Osteoblast (primary cell): ENCODE measurements at regions not wholly inside any gene's neighbourhood (a gene's known extent, or its start where the extent isn't known, plus 50 kb on each side); places are given as distances from the start of the nearest gene placed in this dataset.

Experiments used
- DNase-seq: peaks from one replicate; pipeline ENCODE4 v3.0.0; 2011; ENCODE audit warnings: low spot score, mixed read lengths; ENCODE audit not compliant: insufficient read length; ENCODE audit errors: missing footprints
- H2AFZ ChIP-seq: 2 replicates; pipeline ENCODE4 v1.6.0; 2011; ENCODE audit warnings: mild to moderate bottlenecking, low read length
- H3K27ac ChIP-seq: 2 replicates; pipeline ENCODE4 v1.5.1; 2011; ENCODE audit warnings: mild to moderate bottlenecking, low read depth, low read length, moderate library complexity
- H3K27me3 ChIP-seq: 2 replicates; pipeline ENCODE4 v1.6.0; 2012; ENCODE audit warnings: mild to moderate bottlenecking, control low read depth, inconsistent platforms, low read length, moderate library complexity; ENCODE audit not compliant: insufficient read depth
- H3K36me3 ChIP-seq: 2 replicates; pipeline ENCODE4 v1.5.1; 2011; ENCODE audit warnings: mild to moderate bottlenecking, low read length, control low read depth, moderate library complexity; ENCODE audit not compliant: insufficient read depth
- H3K4me1 ChIP-seq: 2 replicates; pipeline ENCODE4 v1.5.1; 2011; ENCODE audit warnings: mild to moderate bottlenecking, low read length, control low read depth, moderate library complexity; ENCODE audit not compliant: insufficient read depth
- H3K4me2 ChIP-seq: 2 replicates; pipeline ENCODE4 v1.6.0; 2011; ENCODE audit warnings: mild to moderate bottlenecking, low read length; ENCODE audit not compliant: insufficient read depth
- H3K4me3 ChIP-seq: fragments of 200-600 bp; sonication (generic); 3 replicates; pipeline ENCODE4 v1.5.1; 2012; ENCODE audit warnings: mild to moderate bottlenecking, low read length, inconsistent platforms; ENCODE audit not compliant: insufficient read depth
- H3K79me2 ChIP-seq: 2 replicates; pipeline ENCODE4 v1.6.0; 2012; ENCODE audit warnings: mild to moderate bottlenecking, low read length, control low read depth, inconsistent platforms; ENCODE audit not compliant: insufficient read depth
- H3K9me3 ChIP-seq: 2 replicates; pipeline ENCODE4 v1.5.1; 2011; ENCODE audit warnings: low read depth, low read length, control low read depth
- H4K20me1 ChIP-seq: 2 replicates; pipeline ENCODE4 v1.6.0; 2012; ENCODE audit warnings: mild to moderate bottlenecking, low read length, control low read depth; ENCODE audit not compliant: insufficient read depth
- CTCF ChIP-seq: IDR thresholded peaks from 2 replicates; pipeline ENCODE4 v1.5.1; 2011; ENCODE audit warnings: mild to moderate bottlenecking, low read depth, low read length, moderate library complexity; ENCODE audit errors: extremely low read depth

DNA sequence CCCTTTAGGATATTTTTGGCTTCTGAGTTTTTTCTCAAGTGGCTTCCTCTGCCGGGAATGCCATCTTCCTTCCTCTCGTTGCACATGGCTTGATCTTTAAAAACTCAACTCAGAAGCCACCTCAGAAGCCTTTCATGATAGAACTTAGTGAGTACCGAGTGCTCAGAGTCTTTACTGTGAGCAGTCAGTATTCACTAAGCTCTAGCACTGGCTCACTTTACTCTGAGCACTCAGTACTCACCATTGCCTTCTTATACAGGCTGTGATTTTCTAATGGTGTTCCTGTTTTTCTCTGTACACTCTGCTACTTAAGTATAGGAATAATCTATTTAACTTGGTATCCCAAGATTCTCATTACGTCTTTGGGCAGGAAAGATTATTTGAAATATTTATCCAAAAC lies 116.2 kb downstream of the PFDN4 start:
- no peak overlapping the region for H3K27ac ChIP-seq
- H3K9me3 ChIP-seq, result no peaks in the 10 kb centered on the region
- H3K27me3 ChIP-seq, result no peaks in the 10 kb centered on the region
- no peaks in the 10 kb centered on the region for H3K79me2 ChIP-seq
- no peak overlapping the region for H3K4me3 ChIP-seq
- no peaks in the 10 kb centered on the region for H4K20me1 ChIP-seq
- H2AFZ ChIP-seq, result no peak overlapping the region
- no peak for DNase-seq
- H3K4me2 ChIP-seq, result no peak overlapping the region
- TF ChIP-seq CTCF, result no peak
- H3K36me3 ChIP-seq, result no peaks in the 10 kb centered on the region
- peaks cover 8% of the 10 kb centered on the region for H3K4me1 ChIP-seq

DNA sequence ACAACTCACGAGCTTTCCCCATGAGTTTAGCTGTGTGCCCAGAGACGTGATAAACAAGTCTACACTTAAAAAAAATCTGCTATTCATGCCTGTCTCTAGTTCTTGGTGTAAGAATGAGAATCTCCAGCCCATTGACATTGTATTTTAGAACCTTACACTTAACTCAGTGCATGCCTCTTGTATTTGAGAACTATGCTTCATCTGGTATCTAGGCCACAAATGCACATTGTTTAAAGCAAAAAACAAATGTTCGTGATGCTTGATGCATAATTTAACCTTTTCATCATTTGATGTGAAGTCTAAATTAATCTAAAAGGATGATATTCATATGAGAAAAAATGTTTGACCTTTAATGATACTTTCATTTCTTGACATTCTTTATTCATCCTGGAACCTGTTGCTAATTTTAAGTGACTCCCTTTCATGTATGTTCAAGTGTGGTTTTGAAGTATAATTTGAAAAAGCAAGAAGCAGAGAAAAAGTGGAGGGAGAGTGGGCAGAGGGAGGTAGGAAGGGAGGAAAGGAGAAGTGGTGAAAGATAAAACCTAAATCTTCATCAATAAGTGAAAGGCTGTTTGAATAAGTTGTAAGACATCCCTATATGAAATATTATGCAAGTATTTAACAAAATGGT lies 116.9 kb downstream of the PFDN4 start:
- no peaks in the 10 kb centered on the region for H3K9me3 ChIP-seq
- no peak for DNase-seq
- H3K36me3 ChIP-seq, result no peaks in the 10 kb centered on the region
- no peak for TF ChIP-seq CTCF
- no peak overlapping the region for H3K4me3 ChIP-seq
- no peak overlapping the region for H3K4me2 ChIP-seq
- peaks cover 7% of the 10 kb centered on the region for H3K4me1 ChIP-seq
- H3K27me3 ChIP-seq, result no peaks in the 10 kb centered on the region
- no peaks in the 10 kb centered on the region for H3K79me2 ChIP-seq
- H3K27ac ChIP-seq, result no peak overlapping the region
- no peak overlapping the region for H2AFZ ChIP-seq
- H4K20me1 ChIP-seq, result no peaks in the 10 kb centered on the region

- Histone ChIP-seq H2AFZ (no peak overlapping the region), H3K9me3 (no peaks in the 10 kb centered on the region), H3K27ac (no peak overlapping the region), H4K20me1 (no peaks in the 10 kb centered on the region), H3K4me3 (no peak overlapping the region), H3K36me3 (no peaks in the 10 kb centered on the region), H3K4me2 (no peak overlapping the region), H3K79me2 (no peaks in the 10 kb centered on the region), H3K4me1 (peaks cover 13% of the 10 kb centered on the region), H3K27me3 (no peaks in the 10 kb centered on the region)
- no peak for TF ChIP-seq CTCF
- no peak for DNase-seq
Observed at GRCh38 chr20:54335299-54335698, 127.4 kb downstream of the PFDN4 start.

DNA sequence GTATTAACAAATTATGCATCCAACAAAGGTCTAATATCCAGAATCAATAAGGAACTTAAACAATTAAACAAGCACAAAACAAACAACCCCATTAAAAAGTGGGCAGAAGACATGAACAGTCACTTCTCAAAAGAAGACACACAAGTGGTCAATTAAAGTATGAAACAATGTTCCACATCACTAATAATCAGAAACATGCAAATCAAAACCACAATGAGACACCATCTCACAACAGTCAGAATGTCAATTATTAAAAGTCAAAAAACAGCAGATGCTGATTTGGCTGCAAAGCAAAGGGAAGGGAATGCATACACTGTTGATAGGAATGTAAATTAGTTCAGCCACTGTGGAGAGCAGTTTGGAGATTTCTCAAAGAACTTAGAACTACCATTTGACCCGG lies 129.3 kb downstream of the PFDN4 start:
- no peak for DNase-seq
- Histone ChIP-seq H3K4me3 (no peak overlapping the region), H3K36me3 (no peaks in the 10 kb centered on the region), H3K9me3 (no peaks in the 10 kb centered on the region), H3K27me3 (no peaks in the 10 kb centered on the region), H3K4me1 (peaks cover 23% of the 10 kb centered on the region), H3K79me2 (no peaks in the 10 kb centered on the region), H3K27ac (no peak overlapping the region), H2AFZ (no peak overlapping the region), H3K4me2 (no peak overlapping the region), H4K20me1 (no peaks in the 10 kb centered on the region)
- no peak for TF ChIP-seq CTCF
